ENCODE measurements at regions not wholly inside any gene's neighbourhood (a gene's known extent, or its start where the extent isn't known, plus 50 kb on each side); places are given as distances from the start of the nearest gene placed in this dataset.

DNA sequence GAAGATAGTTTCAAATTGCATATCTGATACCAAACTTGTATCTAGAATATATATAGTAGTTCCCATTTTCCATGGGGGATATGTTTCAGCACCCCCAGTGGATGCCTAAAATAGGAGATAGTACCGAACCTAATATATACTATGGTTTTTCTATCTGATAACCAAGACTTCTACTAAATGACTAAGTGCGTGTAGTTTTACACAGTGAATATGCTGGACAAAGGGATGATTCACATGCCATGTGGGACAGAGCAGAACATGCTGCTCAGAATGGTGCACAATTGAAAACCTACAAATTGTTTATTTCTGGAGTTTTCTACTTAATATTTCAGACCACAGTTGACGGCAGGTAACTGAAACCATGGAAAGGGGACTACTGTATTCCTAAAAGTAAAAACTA lies 73.4 kb upstream of the TP63 start:
- no peak for DNase-seq (ENCODE audit: low read depth)

DNA sequence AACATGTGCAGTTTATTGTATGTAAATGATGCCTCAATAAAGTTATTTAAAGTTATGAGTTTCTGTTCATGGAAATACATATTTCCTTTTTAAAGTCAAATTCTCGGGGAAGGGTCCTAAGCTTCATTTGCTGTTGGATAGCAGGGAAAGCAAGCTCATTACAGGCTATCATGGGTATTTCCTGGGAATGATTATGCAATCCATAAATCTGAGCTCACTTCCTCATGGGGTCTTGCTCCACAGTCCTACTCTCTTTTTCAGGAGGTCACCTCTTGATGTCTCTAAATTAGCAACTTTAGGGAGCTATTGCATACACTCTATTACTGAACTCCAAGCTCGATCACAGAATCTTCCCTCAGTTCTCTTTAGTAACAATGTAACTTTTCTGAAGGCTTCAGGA lies 69.9 kb upstream of the TP63 start:
- DNase-seq (ENCODE audit: low read depth) = no peak

GRCh38 chr3:189563853-189564563 lies 67.2 kb upstream of the TP63 start:
- peak; percentile 79 for DNase-seq (ENCODE audit: low read depth)

GRCh38 chr3:189566550-189567130 lies 64.5 kb upstream of the TP63 start:
- no peak for DNase-seq (ENCODE audit: low read depth)

- no peak for DNase-seq (ENCODE audit: low read depth)
Observed at GRCh38 chr3:189567322-189567721, 63.9 kb upstream of the TP63 start.

DNA sequence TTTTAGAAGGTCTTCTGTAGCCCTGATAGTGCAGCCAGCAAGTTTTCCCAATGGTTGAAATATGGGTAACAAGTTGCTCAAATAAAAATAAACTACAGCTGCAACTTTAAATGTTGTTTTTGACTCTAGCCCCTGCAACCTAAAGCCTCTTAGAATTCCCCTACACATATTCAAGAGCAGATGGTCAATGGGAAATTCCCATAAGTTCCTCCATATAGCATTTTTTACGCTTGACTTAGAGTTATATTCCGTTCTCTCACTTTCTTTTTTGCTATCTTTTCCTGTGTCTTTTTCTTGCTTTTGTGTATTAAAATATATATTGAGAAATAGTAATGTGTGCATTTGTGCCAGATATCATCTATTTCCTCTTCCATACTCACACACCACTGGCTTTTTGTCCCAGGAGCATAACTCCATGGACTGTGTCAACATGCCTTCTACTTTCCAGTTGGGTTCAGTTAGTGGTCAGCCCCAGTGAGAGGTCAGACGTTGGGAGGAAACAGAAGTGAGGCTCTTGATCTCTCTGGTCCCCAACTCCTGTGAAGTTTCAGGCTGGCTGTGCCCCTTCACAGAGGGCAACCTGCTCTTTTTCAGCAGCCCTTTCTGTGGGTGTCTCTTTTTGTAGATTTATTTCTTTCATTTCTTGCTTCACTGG lies 63.3 kb upstream of the TP63 start:
- DNase-seq (ENCODE audit: low read depth) = no peak

GRCh38 chr3:189568961-189569360 lies 62.2 kb upstream of the TP63 start:
- DNase-seq (ENCODE audit: low read depth) = no peak

GRCh38 chr3:189569473-189569872 lies 61.7 kb upstream of the TP63 start:
- no peak for DNase-seq (ENCODE audit: low read depth)

- DNase-seq (ENCODE audit: low read depth) = no peak
Observed at GRCh38 chr3:189570916-189571315, 60.3 kb upstream of the TP63 start.

DNA sequence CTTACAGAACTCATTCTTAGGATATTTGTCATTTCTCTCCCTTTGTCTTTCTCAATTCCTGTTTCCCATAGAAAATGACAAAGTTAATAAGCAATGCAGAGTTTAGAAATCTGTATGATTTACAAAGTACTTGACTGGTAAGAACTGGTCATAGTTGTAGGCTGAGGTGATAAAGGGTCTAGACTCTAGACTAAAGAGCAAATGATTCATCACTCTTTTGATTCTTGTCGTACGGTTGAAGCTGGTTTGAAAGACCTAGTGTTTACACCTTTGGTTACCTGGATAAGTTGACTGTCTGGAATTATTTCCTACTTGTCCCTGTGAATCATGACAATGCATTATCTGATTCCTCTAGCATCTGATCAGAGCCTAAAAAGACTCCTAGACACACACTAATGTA lies 58.9 kb upstream of the TP63 start:
- peak; percentile 24 for DNase-seq (ENCODE audit: low read depth)

- DNase-seq (ENCODE audit: low read depth) = no peak
Observed at GRCh38 chr3:189573004-189573403, 58.2 kb upstream of the TP63 start.

- DNase-seq (ENCODE audit: low read depth) = no peak
Observed at GRCh38 chr3:189576486-189576885, 54.7 kb upstream of the TP63 start.

DNA sequence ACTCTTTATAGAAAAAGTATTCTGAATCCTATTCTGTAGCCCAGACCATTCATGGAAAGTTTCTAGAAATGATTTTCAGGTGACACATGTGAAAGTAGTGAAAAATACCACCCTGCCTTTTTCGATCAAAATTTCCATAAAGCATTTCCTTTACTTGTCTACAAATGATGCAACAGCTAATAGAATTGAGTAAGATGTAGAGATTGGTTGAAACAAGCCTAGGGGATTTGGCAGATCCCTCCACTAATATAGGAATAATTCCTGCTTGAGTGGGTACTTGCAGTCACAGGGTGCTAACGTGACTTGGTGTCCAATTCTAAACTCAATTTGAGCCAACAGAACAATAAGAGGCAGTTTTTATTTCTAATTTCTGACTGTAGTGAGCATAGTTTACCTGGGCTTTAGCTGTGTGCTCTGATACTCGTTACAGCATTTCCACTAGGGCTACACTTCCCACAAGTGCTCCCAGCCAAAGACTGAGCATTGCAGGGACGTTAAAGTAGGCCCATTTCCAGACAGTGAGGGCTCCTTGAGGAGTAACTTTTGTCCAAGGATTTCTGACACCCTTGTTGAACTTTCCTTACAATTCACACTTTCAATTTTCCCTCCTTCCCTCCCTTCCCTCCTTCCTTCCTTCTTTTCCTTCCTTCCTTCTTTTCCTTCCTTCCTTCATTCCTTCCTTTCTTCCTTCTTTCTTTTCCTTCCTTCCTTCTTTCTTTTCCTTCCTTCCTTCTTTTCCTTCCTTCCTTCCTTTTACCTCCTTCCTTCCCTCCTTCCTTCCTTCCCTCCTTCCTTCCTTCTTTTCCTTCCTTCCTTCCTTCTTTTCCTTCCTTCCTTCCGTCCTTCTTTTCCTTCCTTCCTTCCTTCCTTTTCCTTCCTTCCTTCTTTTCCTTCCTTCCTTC lies 53.9 kb upstream of the TP63 start:
- DNase-seq (ENCODE audit: low read depth) = no peak

GRCh38 chr3:189580190-189580589 lies 51.0 kb upstream of the TP63 start:
- DNase-seq (ENCODE audit: low read depth) = peak; percentile 5

Measured in amniotic epithelial cell (primary cell).